ENCODE measurements at regions not wholly inside any gene's neighbourhood (a gene's known extent, or its start where the extent isn't known, plus 50 kb on each side); places are given as distances from the start of the nearest gene placed in this dataset.

DNA sequence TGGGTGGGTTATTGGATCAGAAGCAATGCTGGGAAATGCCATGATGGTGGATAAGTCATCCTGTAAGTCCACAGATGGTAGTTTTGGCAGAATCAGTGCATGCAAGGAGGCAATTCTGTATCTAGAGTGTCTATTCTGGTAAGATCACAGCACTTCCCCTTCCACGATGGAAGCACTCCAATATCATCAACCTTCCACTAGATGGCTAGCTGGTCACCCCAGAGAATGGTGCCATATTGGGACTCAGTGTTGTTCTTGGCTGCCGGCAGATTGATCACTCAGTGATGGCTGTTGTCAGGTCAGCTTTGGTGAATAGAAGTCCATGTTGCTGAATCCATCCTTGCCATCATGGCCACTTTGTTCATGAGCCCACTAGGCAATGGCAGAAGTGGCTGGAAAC lies 553.5 kb downstream of the CSNK1G3 start:
- H3K4me3 ChIP-seq (ENCODE audit: low read length), result no peak overlapping the region

GRCh38 chr5:124064956-124065355 lies 553.0 kb downstream of the CSNK1G3 start:
- no peaks in the 10 kb centered on the region for H3K4me1 ChIP-seq (ENCODE audit: control insufficient read depth, insufficient read depth, low read length)
- no peaks in the 10 kb centered on the region for H3K9me3 ChIP-seq (replicated peaks; ENCODE audit: low read length)
- no peak overlapping the region for H3K4me3 ChIP-seq (ENCODE audit: low read length)
- H3K4me2 ChIP-seq (ENCODE audit: low read length), result no peak overlapping the region
- H3K36me3 ChIP-seq (ENCODE audit: insufficient read depth, low read length), result no peaks in the 10 kb centered on the region
- no peaks in the 10 kb centered on the region for H3K27me3 ChIP-seq (ENCODE audit: control insufficient read depth, insufficient read depth, low read length)
- H3K9ac ChIP-seq (ENCODE audit: low read depth, low read length), result no peak overlapping the region

More for the DNA sequence above, 553.5 kb downstream of the CSNK1G3 start:
- no peaks in the 10 kb centered on the region for H3K36me3 ChIP-seq (ENCODE audit: insufficient read depth, low read length)
- no peaks in the 10 kb centered on the region for H3K27me3 ChIP-seq (ENCODE audit: control insufficient read depth, insufficient read depth, low read length)
- no peak overlapping the region for H3K9ac ChIP-seq (ENCODE audit: low read depth, low read length)
- H3K4me1 ChIP-seq (ENCODE audit: control insufficient read depth, insufficient read depth, low read length), result no peaks in the 10 kb centered on the region
- H3K9me3 ChIP-seq (replicated peaks; ENCODE audit: low read length), result no peaks in the 10 kb centered on the region
- H3K4me2 ChIP-seq (ENCODE audit: low read length), result no peak overlapping the region

DNA sequence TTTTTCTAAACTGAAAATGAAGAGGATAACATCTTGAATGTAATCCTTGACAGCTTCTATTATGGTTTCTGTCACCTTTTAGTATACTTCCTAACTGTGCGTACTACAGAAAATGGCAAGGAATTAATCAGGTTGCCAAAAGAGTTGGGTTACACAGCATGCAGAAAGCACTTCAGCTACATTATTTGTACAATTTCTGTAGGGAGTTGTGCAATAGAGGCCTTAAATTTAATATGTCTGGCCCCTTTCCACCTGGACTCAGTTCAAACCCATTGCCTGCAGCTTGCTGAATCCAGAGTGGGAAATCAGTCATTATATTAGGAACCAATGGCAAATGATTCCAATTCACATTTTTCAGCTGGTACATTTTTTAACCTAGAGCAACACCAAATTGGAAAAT lies 549.7 kb downstream of the CSNK1G3 start:
- H3K4me3 ChIP-seq (ENCODE audit: low read length), result no peak overlapping the region
- H3K4me2 ChIP-seq (ENCODE audit: low read length), result no peak overlapping the region
- peaks cover 6% of the 10 kb centered on the region for H3K4me1 ChIP-seq (ENCODE audit: control insufficient read depth, insufficient read depth, low read length)
- H3K36me3 ChIP-seq (ENCODE audit: insufficient read depth, low read length), result no peaks in the 10 kb centered on the region
- H3K9ac ChIP-seq (ENCODE audit: low read depth, low read length), result no peak overlapping the region
- no peaks in the 10 kb centered on the region for H3K9me3 ChIP-seq (replicated peaks; ENCODE audit: low read length)
- H3K27me3 ChIP-seq (ENCODE audit: control insufficient read depth, insufficient read depth, low read length), result no peaks in the 10 kb centered on the region

- Histone ChIP-seq H3K4me2 (ENCODE audit: low read length) (no peak overlapping the region), H3K4me3 (ENCODE audit: low read length) (no peak overlapping the region), H3K4me1 (ENCODE audit: control insufficient read depth, insufficient read depth, low read length) (peaks cover 6% of the 10 kb centered on the region), H3K9me3 (replicated peaks; ENCODE audit: low read length) (no peaks in the 10 kb centered on the region), H3K9ac (ENCODE audit: low read depth, low read length) (no peak overlapping the region), H3K27me3 (ENCODE audit: control insufficient read depth, insufficient read depth, low read length) (no peaks in the 10 kb centered on the region), H3K36me3 (ENCODE audit: insufficient read depth, low read length) (no peaks in the 10 kb centered on the region)
Observed at GRCh38 chr5:124061068-124061430, 549.1 kb downstream of the CSNK1G3 start.

GRCh38 chr5:124060413-124061067 lies 548.6 kb downstream of the CSNK1G3 start:
- peaks cover 6% of the 10 kb centered on the region for H3K4me1 ChIP-seq (ENCODE audit: control insufficient read depth, insufficient read depth, low read length)
- H3K4me2 ChIP-seq (ENCODE audit: low read length), result no peak overlapping the region
- H3K9me3 ChIP-seq (replicated peaks; ENCODE audit: low read length), result no peaks in the 10 kb centered on the region
- no peak overlapping the region for H3K4me3 ChIP-seq (ENCODE audit: low read length)
- no peak overlapping the region for H3K9ac ChIP-seq (ENCODE audit: low read depth, low read length)
- no peaks in the 10 kb centered on the region for H3K36me3 ChIP-seq (ENCODE audit: insufficient read depth, low read length)
- no peaks in the 10 kb centered on the region for H3K27me3 ChIP-seq (ENCODE audit: control insufficient read depth, insufficient read depth, low read length)

DNA sequence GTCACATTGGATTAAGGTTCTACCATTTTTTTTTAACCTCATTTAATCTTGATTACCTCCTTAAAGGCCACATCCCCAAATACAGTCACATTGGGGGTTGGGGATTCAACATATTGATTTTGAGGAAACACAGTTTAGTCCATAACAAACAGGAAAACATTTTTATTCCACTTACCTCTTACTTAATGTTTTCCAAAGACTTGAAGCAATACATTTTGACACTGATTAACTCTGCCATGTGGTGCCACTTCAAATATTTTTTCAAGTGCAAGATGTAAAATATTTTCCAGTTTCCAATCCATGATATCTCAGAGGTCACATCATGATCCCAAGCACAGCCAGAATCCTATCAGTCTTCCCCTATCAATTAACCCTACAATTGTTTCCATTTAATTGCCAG lies 548.0 kb downstream of the CSNK1G3 start:
- Histone ChIP-seq H3K27me3 (ENCODE audit: control insufficient read depth, insufficient read depth, low read length) (no peaks in the 10 kb centered on the region), H3K4me2 (ENCODE audit: low read length) (no peak overlapping the region), H3K9me3 (replicated peaks; ENCODE audit: low read length) (no peaks in the 10 kb centered on the region), H3K4me3 (ENCODE audit: low read length) (no peak overlapping the region), H3K4me1 (ENCODE audit: control insufficient read depth, insufficient read depth, low read length) (peaks cover 6% of the 10 kb centered on the region), H3K9ac (ENCODE audit: low read depth, low read length) (no peak overlapping the region), H3K36me3 (ENCODE audit: insufficient read depth, low read length) (no peaks in the 10 kb centered on the region)

DNA sequence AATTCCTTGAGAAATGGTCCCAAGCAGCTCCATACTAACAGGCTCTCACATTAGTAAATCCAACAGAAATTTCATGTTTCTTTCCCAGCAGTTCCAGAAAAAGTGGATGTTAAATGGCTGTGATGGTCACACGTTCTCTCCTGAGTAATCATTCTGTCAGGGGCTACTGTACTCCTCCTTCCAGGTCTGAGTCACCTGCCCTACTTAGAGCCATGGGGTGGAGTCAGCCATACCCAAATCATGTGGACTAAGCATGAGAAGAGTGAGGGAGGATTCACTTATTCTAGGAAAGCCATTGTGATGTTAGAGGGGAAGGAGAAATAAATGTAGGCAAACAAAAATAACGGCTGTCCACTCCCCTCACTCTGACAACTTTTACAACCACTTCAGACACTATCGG lies 547.2 kb downstream of the CSNK1G3 start:
- Histone ChIP-seq H3K4me2 (ENCODE audit: low read length) (no peak overlapping the region), H3K4me3 (ENCODE audit: low read length) (no peak overlapping the region), H3K9ac (ENCODE audit: low read depth, low read length) (no peak overlapping the region), H3K27me3 (ENCODE audit: control insufficient read depth, insufficient read depth, low read length) (no peaks in the 10 kb centered on the region), H3K4me1 (ENCODE audit: control insufficient read depth, insufficient read depth, low read length) (peaks cover 6% of the 10 kb centered on the region), H3K36me3 (ENCODE audit: insufficient read depth, low read length) (no peaks in the 10 kb centered on the region), H3K9me3 (replicated peaks; ENCODE audit: low read length) (no peaks in the 10 kb centered on the region)

DNA sequence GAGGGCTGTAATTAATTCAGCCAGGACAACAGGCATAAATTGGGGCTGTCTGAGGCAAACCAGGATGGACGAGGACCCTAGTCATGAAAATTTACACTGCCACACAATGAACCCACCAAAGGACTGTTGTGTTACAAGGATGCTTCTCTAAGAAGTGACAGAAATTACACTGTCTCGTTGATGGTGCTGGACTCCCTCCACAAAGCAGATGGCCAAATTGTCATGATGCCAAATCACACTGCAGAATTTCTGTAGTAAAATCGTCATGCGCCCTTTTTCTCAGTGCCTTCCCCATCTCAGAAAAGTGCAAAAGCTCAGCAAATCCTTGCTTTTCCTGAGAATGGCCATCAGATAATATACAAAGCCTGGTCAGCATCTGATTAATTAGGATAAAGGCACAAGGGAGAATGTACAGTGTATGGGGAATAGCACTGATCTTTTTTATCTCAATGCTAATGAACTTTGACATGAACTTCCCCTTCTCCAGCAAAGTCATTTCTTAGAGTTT lies 545.8 kb downstream of the CSNK1G3 start:
- H3K4me3 ChIP-seq (ENCODE audit: low read length), result no peak overlapping the region
- no peak overlapping the region for H3K4me2 ChIP-seq (ENCODE audit: low read length)

GRCh38 chr5:124056991-124057723 lies 545.2 kb downstream of the CSNK1G3 start:
- Histone ChIP-seq H3K36me3 (ENCODE audit: insufficient read depth, low read length) (no peaks in the 10 kb centered on the region), H3K4me2 (ENCODE audit: low read length) (peak overlapping the region; percentile 20), H3K9ac (ENCODE audit: low read depth, low read length) (no peak overlapping the region), H3K27me3 (ENCODE audit: control insufficient read depth, insufficient read depth, low read length) (no peaks in the 10 kb centered on the region), H3K9me3 (replicated peaks; ENCODE audit: low read length) (no peaks in the 10 kb centered on the region), H3K4me1 (ENCODE audit: control insufficient read depth, insufficient read depth, low read length) (peaks cover 6% of the 10 kb centered on the region), H3K4me3 (ENCODE audit: low read length) (no peak overlapping the region)

More for the DNA sequence above, 545.8 kb downstream of the CSNK1G3 start:
- Histone ChIP-seq H3K27me3 (ENCODE audit: control insufficient read depth, insufficient read depth, low read length) (no peaks in the 10 kb centered on the region), H3K9ac (ENCODE audit: low read depth, low read length) (no peak overlapping the region), H3K9me3 (replicated peaks; ENCODE audit: low read length) (no peaks in the 10 kb centered on the region), H3K4me1 (ENCODE audit: control insufficient read depth, insufficient read depth, low read length) (peaks cover 6% of the 10 kb centered on the region), H3K36me3 (ENCODE audit: insufficient read depth, low read length) (no peaks in the 10 kb centered on the region)

GRCh38 chr5:124056326-124056990 lies 544.5 kb downstream of the CSNK1G3 start:
- no peak overlapping the region for H3K9ac ChIP-seq (ENCODE audit: low read depth, low read length)
- H3K27me3 ChIP-seq (ENCODE audit: control insufficient read depth, insufficient read depth, low read length), result no peaks in the 10 kb centered on the region
- H3K9me3 ChIP-seq (replicated peaks; ENCODE audit: low read length), result no peaks in the 10 kb centered on the region
- H3K4me2 ChIP-seq (ENCODE audit: low read length), result no peak overlapping the region
- peaks cover 6% of the 10 kb centered on the region for H3K4me1 ChIP-seq (ENCODE audit: control insufficient read depth, insufficient read depth, low read length)
- no peak overlapping the region for H3K4me3 ChIP-seq (ENCODE audit: low read length)
- H3K36me3 ChIP-seq (ENCODE audit: insufficient read depth, low read length), result no peaks in the 10 kb centered on the region

- H3K4me1 ChIP-seq (ENCODE audit: control insufficient read depth, insufficient read depth, low read length), result peaks cover 6% of the 10 kb centered on the region
- H3K9me3 ChIP-seq (replicated peaks; ENCODE audit: low read length), result no peaks in the 10 kb centered on the region
- H3K4me3 ChIP-seq (ENCODE audit: low read length), result no peak overlapping the region
- no peak overlapping the region for H3K9ac ChIP-seq (ENCODE audit: low read depth, low read length)
- no peaks in the 10 kb centered on the region for H3K36me3 ChIP-seq (ENCODE audit: insufficient read depth, low read length)
- H3K4me2 ChIP-seq (ENCODE audit: low read length), result no peak overlapping the region
- H3K27me3 ChIP-seq (ENCODE audit: control insufficient read depth, insufficient read depth, low read length), result no peaks in the 10 kb centered on the region
Observed at GRCh38 chr5:124055751-124056150, 543.8 kb downstream of the CSNK1G3 start.

Data from skeletal muscle satellite cell (primary cell).